ENCODE measurements at regions not wholly inside any gene's neighbourhood (a gene's known extent, or its start where the extent isn't known, plus 50 kb on each side); places are given as distances from the start of the nearest gene placed in this dataset.

DNA sequence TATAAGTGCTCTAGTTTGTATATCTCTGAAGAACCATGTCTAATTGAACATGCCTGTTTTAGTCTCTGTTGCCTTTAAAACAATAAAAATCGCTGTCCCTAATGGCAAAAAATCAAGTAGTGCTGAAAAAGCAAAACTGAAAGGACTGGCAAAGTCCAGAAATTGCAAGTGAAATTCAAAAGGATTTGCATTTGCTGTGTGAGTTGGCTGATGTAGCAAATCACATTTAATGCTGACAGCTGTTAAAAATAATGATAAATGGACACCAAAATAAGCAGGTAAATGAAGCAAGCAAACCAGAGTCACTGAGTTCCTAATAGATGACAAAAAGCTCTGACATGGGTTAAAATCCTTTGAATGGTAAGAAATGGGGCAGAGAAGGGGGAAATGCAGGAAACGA is 874.1 kb downstream of the GRM8 start:
- Histone ChIP-seq H3F3A (ENCODE audit: insufficient read depth, low read length) (no peaks in the 10 kb centered on the region), H3K4me2 (ENCODE audit: low read length) (no peak overlapping the region), H3K9ac (ENCODE audit: low read length) (no peak overlapping the region), H3K27me3 (ENCODE audit: insufficient read depth, low read length) (no peaks in the 10 kb centered on the region), H3K9me3 (ENCODE audit: low read length) (no peaks in the 10 kb centered on the region), H3K79me2 (ENCODE audit: insufficient read depth, low read length) (no peaks in the 10 kb centered on the region), H3K4me1 (ENCODE audit: insufficient read depth, low read length, severe bottlenecking) (no peaks in the 10 kb centered on the region), H2AFZ (ENCODE audit: low read length) (no peak overlapping the region), H3K4me3 (ENCODE audit: low read depth, low read length, poor library complexity, severe bottlenecking) (no peak overlapping the region), H4K20me1 (ENCODE audit: insufficient read depth, low read length) (no peaks in the 10 kb centered on the region), H3K27ac (ENCODE audit: low read depth, low read length, poor library complexity, severe bottlenecking) (no peak overlapping the region), H3K9me2 (ENCODE audit: low read depth, low read length) (no peaks in the 10 kb centered on the region; the same call in 1 of the 2 replicates), H3K36me3 (ENCODE audit: insufficient read depth, low read length) (no peaks in the 10 kb centered on the region)
- no peak for TF ChIP-seq EZH2 (IDR thresholded peaks at IDR 0.05; ENCODE audit: borderline replicate concordance, low read length)
- TF ChIP-seq, protein P1, sequence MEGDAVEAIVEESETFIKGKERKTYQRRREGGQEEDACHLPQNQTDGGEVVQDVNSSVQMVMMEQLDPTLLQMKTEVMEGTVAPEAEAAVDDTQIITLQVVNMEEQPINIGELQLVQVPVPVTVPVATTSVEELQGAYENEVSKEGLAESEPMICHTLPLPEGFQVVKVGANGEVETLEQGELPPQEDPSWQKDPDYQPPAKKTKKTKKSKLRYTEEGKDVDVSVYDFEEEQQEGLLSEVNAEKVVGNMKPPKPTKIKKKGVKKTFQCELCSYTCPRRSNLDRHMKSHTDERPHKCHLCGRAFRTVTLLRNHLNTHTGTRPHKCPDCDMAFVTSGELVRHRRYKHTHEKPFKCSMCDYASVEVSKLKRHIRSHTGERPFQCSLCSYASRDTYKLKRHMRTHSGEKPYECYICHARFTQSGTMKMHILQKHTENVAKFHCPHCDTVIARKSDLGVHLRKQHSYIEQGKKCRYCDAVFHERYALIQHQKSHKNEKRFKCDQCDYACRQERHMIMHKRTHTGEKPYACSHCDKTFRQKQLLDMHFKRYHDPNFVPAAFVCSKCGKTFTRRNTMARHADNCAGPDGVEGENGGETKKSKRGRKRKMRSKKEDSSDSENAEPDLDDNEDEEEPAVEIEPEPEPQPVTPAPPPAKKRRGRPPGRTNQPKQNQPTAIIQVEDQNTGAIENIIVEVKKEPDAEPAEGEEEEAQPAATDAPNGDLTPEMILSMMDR (IDR thresholded peaks at IDR 0.05; ENCODE audit: low read length): no peak

DNA sequence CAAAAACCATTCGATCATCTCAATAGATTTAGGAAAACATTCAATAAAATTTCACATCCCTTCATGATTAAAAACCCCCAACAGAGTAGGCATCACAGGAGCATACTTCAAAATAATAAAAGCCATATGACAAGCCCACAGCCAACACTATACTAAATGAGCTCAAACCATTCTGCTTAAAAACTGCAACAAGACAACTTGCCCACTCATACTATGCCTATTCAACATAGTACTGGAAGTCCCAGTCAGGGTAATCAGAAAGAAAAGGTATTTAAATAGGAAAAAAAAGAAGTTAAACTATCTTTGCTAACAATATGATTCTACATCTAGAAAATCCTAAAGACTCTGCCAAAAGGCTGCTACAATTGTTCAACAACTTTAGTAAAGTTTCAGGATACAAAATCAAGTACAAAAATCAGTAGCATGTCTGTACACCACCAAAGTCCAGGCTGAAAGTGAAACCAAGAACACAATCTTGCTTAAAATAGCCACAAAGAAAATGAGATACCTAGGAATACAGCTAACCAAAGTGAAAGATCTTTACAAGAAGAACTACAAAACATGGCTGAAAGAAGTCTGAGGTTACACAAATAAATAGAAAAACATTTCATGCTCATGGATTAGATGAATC is 882.6 kb downstream of the GRM8 start:
- Histone ChIP-seq H3K9ac (ENCODE audit: low read length) (no peak overlapping the region), H3F3A (ENCODE audit: insufficient read depth, low read length) (no peaks in the 10 kb centered on the region), H3K27me3 (ENCODE audit: insufficient read depth, low read length) (no peaks in the 10 kb centered on the region), H3K4me1 (ENCODE audit: insufficient read depth, low read length, severe bottlenecking) (no peaks in the 10 kb centered on the region), H3K4me2 (ENCODE audit: low read length) (no peak overlapping the region), H3K9me3 (ENCODE audit: low read length) (no peaks in the 10 kb centered on the region), H4K20me1 (ENCODE audit: insufficient read depth, low read length) (no peaks in the 10 kb centered on the region), H2AFZ (ENCODE audit: low read length) (no peak overlapping the region), H3K9me2 (ENCODE audit: low read depth, low read length) (no peaks in the 10 kb centered on the region), H3K79me2 (ENCODE audit: insufficient read depth, low read length) (no peaks in the 10 kb centered on the region), H3K4me3 (ENCODE audit: low read depth, low read length, poor library complexity, severe bottlenecking) (no peak overlapping the region), H3K27ac (ENCODE audit: low read depth, low read length, poor library complexity, severe bottlenecking) (no peak overlapping the region), H3K36me3 (ENCODE audit: insufficient read depth, low read length) (no peaks in the 10 kb centered on the region)
- no peak for TF ChIP-seq EZH2 (IDR thresholded peaks at IDR 0.05; ENCODE audit: borderline replicate concordance, low read length)
- TF ChIP-seq, protein P1 (IDR thresholded peaks at IDR 0.05; ENCODE audit: low read length): no peak

DNA sequence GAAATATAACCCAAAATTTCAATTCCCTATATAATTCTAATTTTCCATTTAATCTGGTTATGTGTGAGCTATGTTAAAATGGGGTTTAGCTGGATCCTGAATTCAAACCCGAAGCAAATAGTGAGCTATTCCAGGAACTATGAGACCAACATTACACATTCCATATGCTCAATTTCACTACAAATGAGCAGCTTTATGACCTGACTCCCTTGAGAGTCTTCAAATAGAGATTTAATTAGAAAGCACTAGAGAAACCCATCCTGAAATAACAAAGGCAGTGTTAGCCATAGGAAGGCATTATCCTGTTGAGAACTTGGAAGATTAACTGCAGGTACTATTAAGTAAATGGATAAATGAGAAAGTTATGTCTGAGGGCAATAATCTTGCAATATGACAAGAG is 890.0 kb downstream of the GRM8 start:
- TF ChIP-seq EZH2 (IDR thresholded peaks at IDR 0.05; ENCODE audit: borderline replicate concordance, low read length): no peak
- TF ChIP-seq, protein P1 (IDR thresholded peaks at IDR 0.05; ENCODE audit: low read length): no peak
- Histone ChIP-seq H3K36me3 (ENCODE audit: insufficient read depth, low read length) (no peaks in the 10 kb centered on the region), H3K4me1 (ENCODE audit: insufficient read depth, low read length, severe bottlenecking) (no peaks in the 10 kb centered on the region)

More for the DNA sequence above, 890.0 kb downstream of the GRM8 start:
- Histone ChIP-seq H4K20me1 (ENCODE audit: insufficient read depth, low read length) (no peaks in the 10 kb centered on the region), H3K9me2 (ENCODE audit: low read depth, low read length) (no peaks in the 10 kb centered on the region), H3K79me2 (ENCODE audit: insufficient read depth, low read length) (no peaks in the 10 kb centered on the region), H3K9ac (ENCODE audit: low read length) (no peak overlapping the region), H3K4me2 (ENCODE audit: low read length) (no peak overlapping the region), H3K27me3 (ENCODE audit: insufficient read depth, low read length) (no peaks in the 10 kb centered on the region), H3K27ac (ENCODE audit: low read depth, low read length, poor library complexity, severe bottlenecking) (no peak overlapping the region), H2AFZ (ENCODE audit: low read length) (no peak overlapping the region), H3K4me3 (ENCODE audit: low read depth, low read length, poor library complexity, severe bottlenecking) (no peak overlapping the region), H3F3A (ENCODE audit: insufficient read depth, low read length) (no peaks in the 10 kb centered on the region), H3K9me3 (ENCODE audit: low read length) (no peaks in the 10 kb centered on the region)

Data from OCI-LY1 (cell line).